DND-41 (cell line): ENCODE measurements at regions not wholly inside any gene's neighbourhood (a gene's known extent, or its start where the extent isn't known, plus 50 kb on each side); places are given as distances from the start of the nearest gene placed in this dataset.

Experiments
- ATAC-seq: fragments of 200-7000 bp; cut with Tn5 transposase; 3 replicates; pipeline ENCODE4 v1.9.1; 2021; ENCODE audit warnings: low read depth; ENCODE audit not compliant: insufficient read depth
- DNase-seq: peaks from one replicate; pipeline ENCODE4 v3.0.0-alpha.2; 2020
- H2AFZ ChIP-seq: 2 replicates; pipeline ENCODE4 v1.6.0; 2012; ENCODE audit warnings: low read depth, low read length
- H3K27ac ChIP-seq: 2 replicates; pipeline ENCODE4 v1.5.1; 2012; ENCODE audit warnings: low read length, inconsistent platforms
- H3K27me3 ChIP-seq: fragments of 200-600 bp; sonication (generic); 2 replicates; pipeline ENCODE4 v1.6.0; 2012; ENCODE audit warnings: low read length, mild to moderate bottlenecking, inconsistent platforms; ENCODE audit not compliant: insufficient read depth, poor library complexity
- H3K36me3 ChIP-seq: 2 replicates; pipeline ENCODE4 v1.5.1; 2012; ENCODE audit warnings: low read length, inconsistent platforms; ENCODE audit not compliant: insufficient read depth
- H3K4me1 ChIP-seq: 2 replicates; pipeline ENCODE4 v1.5.1; 2012; ENCODE audit warnings: mild to moderate bottlenecking, low read length; ENCODE audit not compliant: insufficient read depth
- H3K4me2 ChIP-seq: 2 replicates; pipeline ENCODE4 v1.6.0; 2012; ENCODE audit warnings: mild to moderate bottlenecking, moderate library complexity, low read length, inconsistent platforms; ENCODE audit not compliant: insufficient read depth
- H3K4me3 ChIP-seq, 2 experiments: fragments of 200-600 bp in 1 of 2; shearing (Covaris generic) in 1 of 2; 2 replicates each; pipeline ENCODE4 v1.5.1; 2012 to 2016; ENCODE audit warnings: inconsistent platforms in 2 of 2, low read length in 2 of 2, mild to moderate bottlenecking in 2 of 2, low read depth in 1 of 2, moderate library complexity in 1 of 2
- H3K79me2 ChIP-seq: 2 replicates; pipeline ENCODE4 v1.6.0; 2012; ENCODE audit warnings: low read length, inconsistent platforms; ENCODE audit not compliant: insufficient read depth
- H3K9ac ChIP-seq: 2 replicates; pipeline ENCODE4 v1.6.0; 2012; ENCODE audit warnings: low read depth, mild to moderate bottlenecking, inconsistent platforms, low read length, moderate library complexity
- H3K9me3 ChIP-seq: 2 replicates; pipeline ENCODE4 v1.5.1; 2012; ENCODE audit warnings: low read length, moderate library complexity, mild to moderate bottlenecking, inconsistent platforms; ENCODE audit not compliant: insufficient read depth, severe bottlenecking
- H4K20me1 ChIP-seq: 2 replicates; pipeline ENCODE4 v1.6.0; 2012; ENCODE audit warnings: low read length; ENCODE audit not compliant: insufficient read depth
- EZH2 ChIP-seq: IDR thresholded peaks from 3 replicates; pipeline ENCODE4 v1.6.1; 2012; ENCODE audit warnings: borderline replicate concordance, low read depth, mild to moderate bottlenecking, moderate library complexity, low read length, inconsistent platforms; ENCODE audit not compliant: severe bottlenecking
- TF ChIP-seq, protein P1 (sequence below): IDR thresholded peaks from 2 replicates; pipeline ENCODE4 v1.5.1; 2012; ENCODE audit warnings: borderline replicate concordance, low read length, moderate library complexity, mild to moderate bottlenecking; ENCODE audit not compliant: poor library complexity, severe bottlenecking; ENCODE audit errors: extremely low read depth

DNA sequence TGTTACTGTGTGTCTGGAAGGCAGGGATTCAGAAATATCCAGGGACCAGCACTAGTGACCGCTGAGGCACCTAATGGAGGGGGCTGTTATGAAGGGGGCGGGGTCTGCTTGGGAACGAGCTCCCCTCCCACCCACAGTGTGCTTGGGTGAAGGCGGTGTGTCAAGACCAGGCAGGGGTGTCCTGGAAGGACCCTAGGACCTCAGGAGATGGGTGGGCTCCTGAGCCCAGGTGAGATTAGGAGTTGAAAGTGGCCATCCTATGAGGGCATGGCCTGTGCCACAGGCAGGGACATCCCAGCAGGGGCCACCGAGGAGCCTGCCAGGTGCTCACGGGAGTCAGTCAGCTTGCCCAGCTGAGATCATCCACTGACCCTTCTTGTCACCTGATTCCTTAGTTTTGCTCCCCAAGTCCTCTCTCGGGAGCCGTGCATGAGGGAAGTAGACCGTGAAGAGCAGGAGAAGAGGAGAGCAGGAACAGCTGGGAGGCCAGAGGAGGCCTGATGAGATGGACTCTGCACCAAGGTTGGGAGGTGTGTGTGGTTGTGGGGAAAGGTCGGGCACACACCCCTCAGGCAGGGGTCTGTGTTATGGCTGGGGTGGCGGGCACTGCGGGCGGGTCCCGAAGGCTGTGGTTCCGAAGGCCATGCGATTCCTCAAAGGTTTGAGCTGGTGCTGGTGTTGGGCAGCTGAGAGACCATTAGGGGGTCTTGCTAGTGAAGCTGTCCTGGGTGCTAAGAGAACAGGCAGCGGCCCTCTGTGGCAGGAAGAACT lies 180.9 kb upstream of the HS6ST1 start:
- Histone ChIP-seq H2AFZ (0 out of 2 replicates have a peak overlapping the region, but pooled peaks have one; percentile 3), H3K4me3 (no peak overlapping the region), H3K4me1 (peaks cover 58% of the 10 kb centered on the region), H3K36me3 (no peaks in the 10 kb centered on the region), H4K20me1 (no peaks in the 10 kb centered on the region), H3K9me3 (no peaks in the 10 kb centered on the region), H3K79me2 (no peaks in the 10 kb centered on the region), H3K27ac (peak overlapping the region; percentile 75), H3K27me3 (no peaks in the 10 kb centered on the region), H3K9ac (peak overlapping the region; percentile 7; the same call in 1 of the 2 replicates), H3K4me2 (0 out of 2 replicates have a peak overlapping the region, but pooled peaks have one; percentile 18)
- TF ChIP-seq EZH2 = no peak
- TF ChIP-seq, protein P1, sequence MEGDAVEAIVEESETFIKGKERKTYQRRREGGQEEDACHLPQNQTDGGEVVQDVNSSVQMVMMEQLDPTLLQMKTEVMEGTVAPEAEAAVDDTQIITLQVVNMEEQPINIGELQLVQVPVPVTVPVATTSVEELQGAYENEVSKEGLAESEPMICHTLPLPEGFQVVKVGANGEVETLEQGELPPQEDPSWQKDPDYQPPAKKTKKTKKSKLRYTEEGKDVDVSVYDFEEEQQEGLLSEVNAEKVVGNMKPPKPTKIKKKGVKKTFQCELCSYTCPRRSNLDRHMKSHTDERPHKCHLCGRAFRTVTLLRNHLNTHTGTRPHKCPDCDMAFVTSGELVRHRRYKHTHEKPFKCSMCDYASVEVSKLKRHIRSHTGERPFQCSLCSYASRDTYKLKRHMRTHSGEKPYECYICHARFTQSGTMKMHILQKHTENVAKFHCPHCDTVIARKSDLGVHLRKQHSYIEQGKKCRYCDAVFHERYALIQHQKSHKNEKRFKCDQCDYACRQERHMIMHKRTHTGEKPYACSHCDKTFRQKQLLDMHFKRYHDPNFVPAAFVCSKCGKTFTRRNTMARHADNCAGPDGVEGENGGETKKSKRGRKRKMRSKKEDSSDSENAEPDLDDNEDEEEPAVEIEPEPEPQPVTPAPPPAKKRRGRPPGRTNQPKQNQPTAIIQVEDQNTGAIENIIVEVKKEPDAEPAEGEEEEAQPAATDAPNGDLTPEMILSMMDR = peak; percentile 30
- DNase-seq (no peak), ATAC-seq (no peak; the same call in 1 of the 3 replicates)

GRCh38 chr2:128500138-128500800 lies 181.6 kb upstream of the HS6ST1 start:
- peak overlapping the region; percentile 7 for H3K9ac ChIP-seq
- no peaks in the 10 kb centered on the region for H3K27me3 ChIP-seq
- TF ChIP-seq EZH2 = no peak
- TF ChIP-seq, protein P1 = no peak
- peak overlapping the region; percentile 75 for H3K27ac ChIP-seq
- H3K79me2 ChIP-seq = no peaks in the 10 kb centered on the region
- H3K4me3 ChIP-seq = no peak overlapping the region
- H3K9me3 ChIP-seq = no peaks in the 10 kb centered on the region
- ATAC-seq (peak; percentile 86), DNase-seq (peak; percentile 65)
- no peaks in the 10 kb centered on the region for H3K36me3 ChIP-seq
- H3K4me2 ChIP-seq = no peak overlapping the region
- peaks cover 65% of the 10 kb centered on the region for H3K4me1 ChIP-seq
- no peaks in the 10 kb centered on the region for H4K20me1 ChIP-seq
- H2AFZ ChIP-seq = 0 out of 2 replicates have a peak overlapping the region, but pooled peaks have one; percentile 3

DNA sequence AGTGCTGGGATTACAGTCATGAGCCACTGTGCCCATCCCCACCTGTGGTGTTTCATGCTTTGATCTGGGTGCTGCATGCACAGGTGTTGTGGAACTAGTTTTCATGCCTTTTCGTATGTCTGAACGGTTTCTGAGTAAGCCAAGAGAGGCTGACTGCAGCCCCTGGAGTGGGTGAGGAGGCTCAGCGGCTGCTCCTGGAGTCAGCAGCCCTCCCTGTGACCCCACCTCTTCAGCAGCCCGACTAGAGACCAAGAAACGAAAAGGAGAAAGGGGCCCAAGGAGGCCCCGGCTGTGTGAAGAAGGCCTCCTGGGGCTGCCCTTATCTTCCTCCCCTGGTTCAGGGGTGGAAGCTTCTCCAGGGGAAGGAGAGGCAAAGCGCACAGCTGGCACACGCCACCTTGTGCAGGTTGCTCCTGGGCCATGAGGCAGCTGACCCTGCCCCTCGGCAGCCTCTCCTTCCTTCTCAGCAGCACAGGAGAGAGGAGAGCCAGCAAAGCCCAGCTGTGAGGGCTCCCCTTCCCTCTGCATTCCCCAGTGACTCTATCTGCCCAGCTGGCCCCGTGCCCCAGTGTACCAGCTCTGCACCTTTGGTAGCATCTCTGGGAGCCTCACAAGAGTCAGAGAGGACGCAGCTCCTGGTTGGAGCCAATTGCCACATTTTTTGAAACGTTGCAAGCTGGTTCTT lies 182.5 kb upstream of the HS6ST1 start:
- no peak overlapping the region for H2AFZ ChIP-seq
- no peaks in the 10 kb centered on the region for H3K79me2 ChIP-seq
- no peaks in the 10 kb centered on the region for H4K20me1 ChIP-seq
- peak overlapping the region; percentile 73 for H3K27ac ChIP-seq
- H3K9ac ChIP-seq = no peak overlapping the region
- H3K4me3 ChIP-seq = no peak overlapping the region
- DNase-seq (peak; percentile 16), ATAC-seq (no peak)
- no peaks in the 10 kb centered on the region for H3K36me3 ChIP-seq
- H3K4me2 ChIP-seq = no peak overlapping the region
- H3K9me3 ChIP-seq = no peaks in the 10 kb centered on the region
- TF ChIP-seq, protein P1 = no peak
- TF ChIP-seq EZH2 = no peak
- no peaks in the 10 kb centered on the region for H3K27me3 ChIP-seq
- H3K4me1 ChIP-seq = peaks cover 73% of the 10 kb centered on the region
